Thymus (tissue), 11 donors: ENCODE measurements at regions not wholly inside any gene's neighbourhood (a gene's known extent, or its start where the extent isn't known, plus 50 kb on each side); places are given as distances from the start of the nearest gene placed in this dataset.
"Not testable (repeated sequence)": the region's sequence is repeated elsewhere in the genome, so short reads cannot be mapped to it uniquely, and the experiment has no call there.

ENCODE experiments used
- DNase-seq, 9 donors: peaks; one replicate each; pipeline ENCODE4 v3.0.0-alpha.2; 2013; ENCODE audit warnings: low spot score in 9 of 9, low read depth in 6 of 9, missing footprints in 1 of 9
- H3K27ac ChIP-seq, 2 donors: one replicate each; pipeline ENCODE4 v1.5.1; 2013; ENCODE audit warnings: control low read depth in 1 of 2, low read depth in 1 of 2, low read length in 1 of 2, mild to moderate bottlenecking in 1 of 2, moderate library complexity in 1 of 2
- H3K27me3 ChIP-seq, 2 donors: one replicate each; pipeline ENCODE4 v1.5.1; 2013; ENCODE audit warnings: low read length in 1 of 2; ENCODE audit not compliant: control insufficient read depth in 2 of 2, insufficient read depth in 1 of 2
- H3K36me3 ChIP-seq, 2 donors: one replicate each; pipeline ENCODE4 v1.5.1; 2013; ENCODE audit warnings: low read length in 1 of 2, mild to moderate bottlenecking in 1 of 2, moderate library complexity in 1 of 2; ENCODE audit not compliant: control insufficient read depth in 2 of 2, insufficient read depth in 2 of 2
- H3K4me1 ChIP-seq, 2 donors: one replicate each; pipeline ENCODE4 v1.5.1; 2013; ENCODE audit warnings: low read length in 2 of 2; ENCODE audit not compliant: control insufficient read depth in 2 of 2, insufficient read depth in 2 of 2
- H3K4me3 ChIP-seq, 2 donors: one replicate each; pipeline ENCODE4 v1.5.1; 2013; ENCODE audit warnings: low read length in 2 of 2, control low read depth in 1 of 2, mild to moderate bottlenecking in 1 of 2
- H3K9me3 ChIP-seq, 2 donors: one replicate each; pipeline ENCODE4 v1.5.1; 2013; ENCODE audit warnings: low read length in 1 of 2, mild to moderate bottlenecking in 1 of 2; ENCODE audit not compliant: control insufficient read depth in 2 of 2, insufficient read depth in 1 of 2
- WGBS: extraction: QIAGEN DNeasy Blood & Tissue Kit; methylation state at CpG from one replicate; pipeline ENCODE4 v1.1.7; 2013; 5-methylcytosine and 5-hydroxymethylcytosine counted together
- donor health status: healthy.

DNA sequence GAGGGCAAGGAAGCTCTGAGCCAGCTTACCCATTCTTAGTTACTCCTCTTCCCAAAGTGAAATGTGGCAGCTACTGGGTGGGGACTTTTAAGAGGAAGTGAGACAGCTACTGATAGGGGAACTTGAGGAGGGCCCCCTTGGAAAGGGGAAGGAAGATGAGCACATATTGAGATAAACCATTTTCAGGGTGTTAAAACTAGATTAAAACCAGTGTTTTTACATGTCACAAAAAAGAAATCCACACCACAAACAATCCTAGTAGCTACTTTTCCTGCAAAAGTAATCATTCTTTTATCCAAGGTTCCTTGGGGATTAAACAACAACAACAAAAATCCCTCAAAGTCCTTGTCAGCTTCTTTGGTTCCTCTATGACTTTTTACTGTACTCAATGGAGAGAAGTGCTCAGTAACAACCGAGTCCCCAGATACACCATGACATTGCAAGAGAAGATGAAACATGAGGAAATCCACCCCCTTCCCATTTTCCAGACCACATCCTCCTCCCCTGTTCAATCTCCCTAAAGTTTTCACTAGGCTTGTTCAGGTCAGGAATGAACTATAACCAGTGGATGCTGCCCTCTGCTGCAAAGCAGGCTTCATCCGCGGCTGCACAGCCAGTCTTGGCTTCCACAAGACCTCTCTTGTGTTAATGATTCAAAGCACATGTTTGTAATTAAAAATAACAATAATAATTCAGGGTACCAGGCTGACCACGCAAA lies 113.5 kb upstream of the TMEM164 start:
- 64% methylated on average over 4 of the region's 4 CpGs for WGBS
- Histone ChIP-seq H3K4me1 (no peaks in the 10 kb centered on the region), H3K27me3 (no peaks in the 10 kb centered on the region), H3K27ac (no peak overlapping the region), H3K36me3 (no peaks in the 10 kb centered on the region), H3K9me3 (no peaks in the 10 kb centered on the region), H3K4me3 (no peak overlapping the region)
- DNase-seq = no peak

DNA sequence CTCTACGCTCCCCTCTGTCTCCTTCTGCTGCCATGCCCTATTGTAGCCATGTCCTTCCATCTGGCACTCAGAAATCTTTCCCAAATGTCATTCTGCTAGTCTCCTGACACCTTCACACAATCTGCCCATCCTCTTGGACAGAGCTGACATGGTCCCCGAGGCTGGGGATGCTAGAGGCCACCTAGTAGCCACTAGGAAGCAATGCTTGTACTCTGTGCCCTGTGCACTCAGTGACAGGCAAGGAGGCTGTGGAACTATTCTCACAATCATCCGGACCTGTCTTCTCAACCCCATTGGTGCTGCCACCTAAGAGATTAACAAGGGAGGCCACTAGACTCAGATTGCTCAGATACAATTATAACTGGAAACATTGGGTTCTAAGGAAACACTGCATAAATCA lies 112.6 kb upstream of the TMEM164 start:
- Histone ChIP-seq H3K27me3 (no peaks in the 10 kb centered on the region), H3K9me3 (no peaks in the 10 kb centered on the region), H3K4me1 (no peaks in the 10 kb centered on the region), H3K4me3 (no peak overlapping the region), H3K36me3 (no peaks in the 10 kb centered on the region), H3K27ac (no peak overlapping the region)
- WGBS = 95% methylated on average over 3 of the region's 3 CpGs
- no peak for DNase-seq

DNA sequence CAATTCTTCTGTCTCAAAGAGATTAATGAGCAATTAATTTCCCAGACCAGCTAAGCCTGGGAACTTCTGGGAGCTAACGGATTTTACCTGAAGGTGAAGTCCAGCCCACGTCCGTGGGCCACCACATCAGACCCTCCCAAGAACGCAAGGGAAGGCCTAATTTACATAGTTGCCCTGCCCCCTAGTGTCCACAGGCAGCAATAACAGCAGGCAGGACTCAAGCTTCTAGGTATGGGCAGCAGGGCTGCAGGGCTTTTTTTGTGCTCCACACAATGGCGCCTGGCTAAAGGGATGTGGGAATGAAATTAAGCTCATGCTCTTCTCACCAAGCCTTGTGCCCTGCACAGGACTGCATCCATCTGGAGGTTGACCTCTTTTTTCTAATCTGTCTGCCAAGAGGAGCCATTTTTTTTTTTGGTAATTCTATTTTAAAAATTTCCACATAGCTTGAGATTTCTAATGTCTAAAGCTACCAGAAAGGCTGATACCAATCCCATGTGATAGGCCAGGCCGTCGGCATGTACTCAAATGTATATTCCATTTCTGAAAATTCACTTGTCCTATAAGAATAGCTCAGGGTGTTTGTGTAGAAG lies 111.9 kb upstream of the TMEM164 start:
- Histone ChIP-seq H3K9me3 (no peaks in the 10 kb centered on the region), H3K4me1 (no peaks in the 10 kb centered on the region), H3K27ac (no peak overlapping the region), H3K27me3 (no peaks in the 10 kb centered on the region), H3K36me3 (no peaks in the 10 kb centered on the region), H3K4me3 (no peak overlapping the region)
- 43% methylated on average over 7 of the region's 7 CpGs for WGBS
- peak in 8 of 9 donors; percentile 18 to 65 (median 24) for DNase-seq

DNA sequence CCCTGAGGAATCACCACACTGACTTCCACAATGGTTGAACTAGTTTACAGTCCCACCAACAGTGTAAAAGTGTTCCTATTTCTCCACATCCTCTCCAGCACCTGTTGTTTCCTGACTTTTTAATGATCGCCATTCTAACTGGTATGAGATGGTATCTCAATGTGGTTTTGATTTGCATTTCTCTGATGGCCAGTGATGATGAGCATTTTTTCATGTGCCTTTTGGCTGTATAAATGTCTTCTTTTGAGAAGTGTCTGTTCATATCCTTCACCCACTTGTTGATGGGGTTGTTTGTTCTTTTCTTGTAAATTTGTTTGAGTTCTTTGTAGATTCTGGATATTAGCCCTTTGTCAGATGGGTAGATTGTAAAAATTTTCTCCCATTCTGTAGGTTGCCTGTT lies 106.9 kb upstream of the TMEM164 start:
- not testable (repeated sequence) for DNase-seq, H3K9me3 ChIP-seq, H3K4me1 ChIP-seq, H3K36me3 ChIP-seq, H3K27me3 ChIP-seq, H3K27ac ChIP-seq, H3K4me3 ChIP-seq
- WGBS = no CpG with 5 or more reads among the region's 1 CpG

DNA sequence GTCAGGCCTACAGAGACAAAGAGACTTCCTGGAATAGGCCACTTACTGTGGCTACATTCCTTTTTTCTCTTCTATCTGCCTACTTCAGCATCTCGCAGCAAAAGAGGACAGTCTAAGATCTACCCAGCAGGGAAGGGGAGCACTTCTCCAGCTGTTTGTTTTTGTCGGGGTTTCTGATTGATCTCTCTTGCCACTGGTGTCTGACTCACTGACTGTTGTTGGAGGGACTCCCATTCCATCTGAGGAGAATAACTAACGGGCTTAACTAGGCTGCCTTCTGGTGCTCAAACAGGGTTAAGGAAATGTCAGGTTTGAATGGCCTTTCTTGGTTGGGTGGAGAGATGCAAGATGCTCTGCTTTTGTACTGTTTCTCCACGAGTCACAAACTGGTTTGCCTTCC lies 100.2 kb upstream of the TMEM164 start:
- no peak overlapping the region for H3K27ac ChIP-seq

DNA sequence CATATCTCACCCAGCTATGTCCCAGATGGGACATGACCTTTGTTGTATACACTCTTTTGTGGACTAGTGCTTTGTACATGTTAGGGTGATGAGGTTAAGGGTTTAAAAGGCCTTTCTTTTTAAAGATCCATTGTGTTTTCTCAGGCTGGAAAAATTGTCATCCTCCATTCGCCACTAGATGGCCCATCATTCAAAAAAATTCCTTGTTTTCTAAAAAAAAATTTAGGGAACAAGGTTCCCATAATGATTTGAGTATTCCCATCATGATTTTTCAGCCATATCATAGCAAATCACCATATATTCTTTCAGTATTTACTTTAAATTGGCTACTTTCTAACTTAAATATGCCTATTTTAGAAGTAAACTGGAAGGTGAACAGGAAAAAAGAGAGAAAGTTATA lies 91.9 kb upstream of the TMEM164 start:
- WGBS = 73% methylated on average over 1 of the region's 1 CpG
- H3K4me1 ChIP-seq = no peaks in the 10 kb centered on the region
- H3K27me3 ChIP-seq = no peaks in the 10 kb centered on the region
- no peak for DNase-seq
- no peak overlapping the region for H3K27ac ChIP-seq
- H3K36me3 ChIP-seq = no peaks in the 10 kb centered on the region
- H3K4me3 ChIP-seq = no peak overlapping the region
- H3K9me3 ChIP-seq = no peaks in the 10 kb centered on the region

More for the DNA sequence above, 100.2 kb upstream of the TMEM164 start:
- no peak for DNase-seq
- H3K4me1 ChIP-seq = no peaks in the 10 kb centered on the region
- no peaks in the 10 kb centered on the region for H3K27me3 ChIP-seq
- H3K4me3 ChIP-seq = no peak overlapping the region
- no peaks in the 10 kb centered on the region for H3K36me3 ChIP-seq
- no peaks in the 10 kb centered on the region for H3K9me3 ChIP-seq
- 68% methylated on average over 4 of the region's 4 CpGs for WGBS

DNA sequence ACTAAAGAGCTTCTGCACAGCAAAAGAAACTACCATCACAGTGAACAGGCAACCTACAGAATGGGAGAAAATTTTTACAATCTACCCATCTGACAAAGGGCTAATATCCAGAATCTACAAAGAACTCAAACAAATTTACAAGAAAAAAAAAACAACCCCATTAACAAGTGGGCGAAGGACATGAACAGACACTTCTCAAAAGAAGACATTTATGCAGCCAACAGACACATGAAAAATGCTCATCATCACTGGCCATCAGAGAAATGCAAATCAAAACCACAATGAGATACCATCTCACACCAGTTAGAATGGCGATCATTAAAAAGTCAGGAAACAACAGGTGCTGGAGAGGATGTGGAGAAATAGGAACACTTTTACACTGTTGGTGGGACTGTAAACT lies 89.9 kb upstream of the TMEM164 start:
- H3K4me1 ChIP-seq, H3K27ac ChIP-seq, H3K9me3 ChIP-seq, DNase-seq, H3K4me3 ChIP-seq, H3K27me3 ChIP-seq, H3K36me3 ChIP-seq: not testable (repeated sequence)
- WGBS = 100% methylated on average over 1 of the region's 2 CpGs

DNA sequence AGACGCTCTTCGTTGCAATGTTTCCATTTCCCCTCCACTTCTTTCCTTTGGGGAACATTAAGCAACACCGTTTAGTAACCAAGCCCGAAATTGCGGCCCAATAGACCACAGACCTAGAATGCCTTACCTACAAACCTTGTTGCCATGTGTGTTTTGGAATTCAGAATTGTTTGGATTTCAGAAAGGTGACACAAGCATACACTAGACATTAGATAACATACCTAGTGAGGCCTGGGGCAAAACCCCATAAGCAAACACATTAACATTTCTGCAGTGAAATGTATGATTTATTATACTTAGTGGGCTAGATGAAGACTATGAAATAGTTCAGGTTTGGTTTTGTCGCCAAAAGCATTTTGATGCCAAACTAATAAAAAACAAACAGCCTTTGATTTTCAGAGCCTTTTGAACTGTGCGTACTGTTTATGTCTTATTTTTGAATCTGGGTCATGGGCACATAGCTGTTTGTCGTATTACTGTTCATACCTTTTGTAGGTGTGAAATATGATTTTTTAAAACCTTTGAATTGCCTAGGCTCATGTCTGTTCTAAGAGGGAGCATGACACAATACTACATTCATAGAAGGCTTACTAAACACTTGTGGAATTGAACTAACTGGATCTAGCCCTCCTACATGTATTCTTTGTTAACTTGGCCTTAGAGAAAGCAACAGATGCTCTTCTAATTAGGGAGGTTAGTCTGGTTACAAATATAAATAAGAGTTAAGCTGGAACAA lies 88.6 kb upstream of the TMEM164 start:
- no peak for DNase-seq
- Histone ChIP-seq H3K36me3 (no peaks in the 10 kb centered on the region), H3K4me1 (no peaks in the 10 kb centered on the region), H3K9me3 (no peaks in the 10 kb centered on the region), H3K27me3 (no peaks in the 10 kb centered on the region), H3K4me3 (no peak overlapping the region), H3K27ac (no peak overlapping the region)
- WGBS = 98% methylated on average over 8 of the region's 8 CpGs

DNA sequence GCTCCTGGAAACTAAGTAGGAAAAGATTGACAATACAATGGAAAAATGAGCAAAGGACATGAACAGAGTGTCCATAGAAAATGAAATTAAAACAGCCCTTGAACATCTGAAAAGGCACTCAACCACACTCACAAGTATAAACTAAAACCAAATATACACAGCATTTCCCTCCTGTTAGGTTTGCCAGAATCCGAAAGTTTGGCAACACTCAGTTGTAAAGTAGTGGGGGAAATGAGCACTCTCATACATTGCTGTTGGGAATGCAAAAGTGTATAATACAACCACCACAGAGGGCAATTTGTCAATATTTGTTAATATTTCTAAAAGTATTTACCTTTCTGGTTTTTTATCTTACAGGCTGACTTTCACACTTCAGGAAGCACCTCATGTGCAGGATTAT lies 84.2 kb upstream of the TMEM164 start:
- Histone ChIP-seq H3K27ac (no peak overlapping the region), H3K4me1 (no peaks in the 10 kb centered on the region), H3K9me3 (no peaks in the 10 kb centered on the region), H3K4me3 (no peak overlapping the region), H3K36me3 (no peaks in the 10 kb centered on the region), H3K27me3 (no peaks in the 10 kb centered on the region)
- 97% methylated on average over 1 of the region's 1 CpG for WGBS
- DNase-seq = no peak
